HG02678 (cell line): ENCODE measurements at regions not wholly inside any gene's neighbourhood (a gene's known extent, or its start where the extent isn't known, plus 50 kb on each side); places are given as distances from the start of the nearest gene placed in this dataset.
"Not testable (repeated sequence)": the region's sequence is repeated elsewhere in the genome, so short reads cannot be mapped to it uniquely, and the experiment has no call there.

Experiments used
- ATAC-seq: cut with Tn5 transposase; IDR thresholded peaks from one replicate; pipeline ENCODE4 v1.9.1; 2021; ENCODE audit warnings: mild to moderate bottlenecking, moderate library complexity; ENCODE audit not compliant: unreplicated experiment

DNA sequence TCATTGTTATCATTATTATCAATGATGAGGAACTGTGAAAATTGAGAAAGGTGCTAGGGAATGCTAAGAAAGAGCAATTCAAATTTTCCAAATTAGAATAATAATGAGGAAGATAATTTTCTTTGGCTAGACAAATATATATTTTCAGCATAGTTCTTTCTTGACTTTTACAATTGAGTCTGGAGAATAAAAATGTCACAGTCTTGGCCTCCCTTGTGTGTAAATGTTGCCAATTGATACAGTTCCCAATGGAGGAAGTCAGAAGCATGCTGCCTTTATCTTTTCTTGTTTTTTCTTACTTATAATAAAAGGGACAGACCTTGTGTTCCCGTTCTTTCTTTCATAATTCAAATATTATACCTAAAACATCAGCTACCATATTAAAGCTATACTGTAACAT is 774.4 kb downstream of the SI start:
- no peak for ATAC-seq

DNA sequence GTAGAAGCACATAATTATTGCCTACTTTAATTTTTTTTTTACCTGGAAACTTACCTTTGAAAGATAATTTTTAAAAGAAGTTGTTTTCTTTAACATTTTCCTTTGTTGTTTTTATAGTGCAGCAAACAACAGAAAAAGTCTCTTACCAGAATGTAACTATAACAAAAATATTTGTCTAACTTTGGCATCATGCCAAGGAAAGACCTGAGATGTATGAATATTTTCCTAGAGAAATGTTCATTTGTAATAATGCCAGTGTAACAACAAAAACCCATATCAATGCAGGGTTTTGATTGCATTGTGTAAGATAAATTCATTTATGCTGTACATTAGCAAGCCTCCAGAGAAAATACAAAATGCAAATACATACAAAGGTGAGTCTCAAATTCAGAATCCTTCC is 775.7 kb downstream of the SI start:
- ATAC-seq: no peak

DNA sequence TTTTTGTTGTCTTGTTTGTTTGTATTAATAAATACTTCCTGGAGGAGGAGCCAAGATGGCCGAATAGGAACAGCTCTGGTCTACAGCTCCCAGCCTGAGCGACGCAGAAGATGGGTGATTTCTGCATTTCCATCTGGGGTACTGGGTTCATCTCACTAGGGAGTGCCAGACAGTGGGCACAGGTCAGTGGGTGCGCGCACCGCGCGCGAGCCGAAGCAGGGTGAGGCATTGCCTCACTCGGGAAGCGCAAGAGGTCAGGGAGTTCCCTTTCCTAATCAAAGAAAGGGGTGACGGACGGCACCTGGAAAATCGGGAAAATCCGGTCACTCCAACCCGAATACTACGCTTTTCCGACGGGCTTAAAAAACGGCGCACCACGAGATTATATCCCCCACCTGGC is 786.8 kb downstream of the SI start:
- ATAC-seq: not testable (repeated sequence)

DNA sequence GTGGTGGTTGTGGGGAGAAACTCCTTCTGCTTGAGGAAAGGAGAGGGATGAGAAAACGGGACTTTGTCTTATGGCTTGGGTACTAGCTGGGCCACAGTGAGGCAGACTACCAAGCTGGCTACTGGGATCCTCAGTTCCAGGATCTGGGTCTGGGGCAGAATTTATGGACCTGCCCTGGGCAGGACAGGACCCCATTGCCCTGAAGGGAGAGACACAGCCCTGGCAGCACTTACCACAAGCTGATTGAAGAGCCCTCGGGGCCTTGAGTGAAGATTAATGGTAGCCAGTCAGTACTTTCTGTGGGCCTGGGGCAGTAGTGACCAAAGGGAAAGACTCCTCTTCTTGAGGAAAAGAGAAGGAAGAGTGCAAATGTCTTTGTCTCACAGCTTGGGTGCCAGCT is 799.7 kb downstream of the SI start:
- ATAC-seq: no peak

DNA sequence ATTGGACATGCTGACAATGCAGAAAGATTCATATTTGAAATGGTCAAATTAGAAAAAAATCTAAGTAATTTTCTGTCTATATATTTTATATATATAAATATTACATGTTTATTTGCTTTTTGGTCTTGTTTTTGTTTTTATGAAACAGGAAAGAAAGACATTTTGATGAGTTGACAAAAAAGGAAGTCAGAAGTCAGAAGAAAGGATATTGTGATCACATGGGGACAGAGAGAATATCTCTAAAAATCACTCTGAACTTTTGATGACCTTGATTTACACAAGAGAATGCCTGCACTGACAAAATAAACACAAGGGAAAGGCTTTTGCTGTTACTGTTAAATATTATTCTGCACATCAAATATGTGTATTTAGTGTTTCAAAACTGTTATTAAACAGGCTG is 811.2 kb downstream of the SI start:
- no peak for ATAC-seq

DNA sequence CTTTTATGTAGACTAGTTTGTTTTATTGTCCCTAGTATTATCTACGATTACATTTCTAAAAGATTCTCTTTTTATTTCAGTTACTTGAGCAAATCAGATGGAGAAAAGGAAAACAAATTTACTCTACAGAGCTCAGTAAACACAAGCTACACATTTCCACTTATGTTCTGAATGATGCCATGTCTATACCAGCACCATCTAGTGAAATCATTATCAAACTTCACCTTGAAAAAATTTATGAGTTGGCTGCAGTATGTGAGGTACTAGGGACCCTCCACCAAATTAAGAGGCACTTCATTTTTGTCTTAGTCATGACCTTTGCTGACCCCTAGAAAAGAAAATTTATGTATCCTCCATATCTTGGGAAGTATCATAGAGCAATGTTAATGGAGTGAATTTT is 827.4 kb downstream of the SI start:
- ATAC-seq: no peak

DNA sequence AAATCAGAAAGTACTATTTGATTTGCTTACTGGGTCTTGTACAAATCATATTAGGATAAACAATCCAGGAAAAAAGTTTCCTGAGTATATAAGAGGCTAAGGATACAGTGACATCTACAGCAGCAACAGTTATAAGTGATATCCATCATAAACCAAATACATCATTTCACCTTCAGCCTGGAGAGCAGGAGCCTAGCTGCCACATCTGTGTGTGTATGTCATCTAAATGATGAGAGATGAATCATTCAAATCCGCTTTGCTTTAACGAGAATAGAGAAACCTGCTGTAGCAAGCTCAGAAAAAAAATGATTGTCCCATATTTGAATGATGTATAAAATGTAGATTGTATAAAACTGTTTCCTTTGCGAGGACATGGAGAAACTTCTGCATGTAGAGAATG is 841.4 kb downstream of the SI start:
- no peak for ATAC-seq

DNA sequence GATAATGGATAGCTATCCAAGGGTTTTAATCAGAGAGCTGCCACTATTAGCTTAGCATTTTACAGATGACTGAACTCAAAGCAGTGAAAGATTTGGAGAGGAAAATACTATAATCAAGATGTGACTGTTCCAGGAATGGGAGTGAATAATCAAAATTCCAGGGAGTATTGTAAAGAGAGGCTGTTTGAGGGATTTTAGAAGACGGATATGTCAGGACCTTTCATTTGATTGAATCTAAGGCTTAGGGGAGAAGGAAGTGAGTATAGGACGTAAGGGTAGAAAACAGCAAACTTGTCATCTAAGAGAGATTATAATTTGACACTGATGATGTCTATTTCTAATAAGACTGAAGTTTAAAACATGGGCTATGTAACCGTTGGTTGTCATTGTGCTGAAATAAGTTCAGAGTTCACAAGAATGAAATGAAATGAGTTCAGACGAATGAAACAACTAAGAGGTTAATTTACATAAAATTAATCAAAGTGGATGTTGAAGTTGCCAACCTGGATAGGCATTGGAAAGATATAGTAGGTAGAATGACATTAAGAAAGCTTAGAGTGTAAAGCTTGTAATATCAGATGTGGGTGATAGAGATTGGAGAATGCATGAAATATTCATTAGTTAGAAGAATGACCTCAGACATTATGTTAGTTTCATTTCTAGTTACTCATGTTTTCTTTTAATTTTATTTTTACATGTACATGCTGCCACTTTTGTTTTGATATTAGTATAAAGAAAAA is 842.8 kb downstream of the SI start:
- no peak for ATAC-seq

DNA sequence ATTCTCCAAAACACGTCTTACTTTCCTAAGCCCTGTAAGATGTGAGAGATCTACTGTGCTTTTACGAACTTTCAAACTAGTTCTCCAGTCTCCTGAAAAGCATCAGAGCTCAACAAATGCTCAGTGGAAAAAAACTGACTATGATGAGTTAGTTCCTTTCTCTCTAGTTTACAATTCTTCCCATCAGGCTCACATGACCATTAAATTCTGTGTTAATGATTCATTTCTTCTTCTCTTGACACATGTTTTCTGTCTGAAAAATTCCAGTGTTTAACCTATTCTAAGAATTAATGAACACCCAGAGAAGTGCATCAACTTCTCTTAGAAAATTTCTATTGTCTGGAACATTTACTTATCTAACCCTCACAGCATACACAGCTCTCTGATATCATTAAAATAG is 844.3 kb downstream of the SI start:
- no peak for ATAC-seq

DNA sequence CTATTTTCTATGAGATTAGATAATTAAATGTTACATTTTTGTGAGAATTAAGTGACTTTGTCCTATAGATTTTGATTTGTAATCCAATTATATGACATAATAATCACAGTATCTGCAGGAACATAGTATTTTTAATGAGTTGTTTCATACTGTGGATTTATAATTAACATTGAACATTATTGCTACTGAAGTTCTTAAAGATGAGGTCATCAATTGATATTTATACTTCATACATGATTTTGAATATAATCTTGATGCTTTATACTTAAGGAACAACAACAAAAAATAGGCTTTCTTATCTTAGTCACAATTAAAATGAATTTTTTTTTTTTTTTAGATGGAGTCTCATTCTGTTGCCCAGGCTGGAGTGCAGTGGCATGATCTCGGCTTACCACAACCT is 846.6 kb downstream of the SI start:
- no peak for ATAC-seq

DNA sequence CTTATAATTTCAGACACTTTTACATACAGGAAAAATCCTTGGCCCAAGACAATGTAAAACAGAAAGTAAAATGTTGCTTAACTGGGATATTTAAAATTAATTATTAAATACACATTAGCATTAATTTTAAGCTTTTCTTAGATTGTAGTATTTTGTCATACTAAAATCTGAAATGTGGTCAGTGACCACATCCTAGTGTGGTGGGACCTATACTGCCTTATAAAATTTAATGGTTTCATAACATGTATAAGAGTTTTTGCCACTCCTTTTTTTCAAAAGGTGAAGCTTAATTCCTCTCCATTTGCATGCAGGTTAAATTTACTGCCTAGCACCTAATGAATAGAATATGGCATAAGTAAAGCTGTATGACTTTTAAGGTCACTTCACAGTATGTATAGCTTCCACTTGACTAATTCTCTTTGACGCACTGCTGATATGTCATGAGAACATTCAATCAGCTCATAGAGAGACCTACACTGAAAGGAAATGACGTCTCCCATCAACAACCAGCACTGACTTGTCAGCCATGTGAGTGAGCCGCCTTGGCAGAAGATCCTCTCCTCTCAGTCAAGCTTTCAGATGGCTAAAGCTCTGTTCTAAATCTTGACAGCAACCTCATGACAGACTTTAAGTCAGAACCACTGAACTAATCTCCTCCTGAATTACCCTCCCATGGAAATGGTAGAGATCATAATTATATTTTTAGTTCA is 847.8 kb downstream of the SI start:
- peak; percentile 44 for ATAC-seq

DNA sequence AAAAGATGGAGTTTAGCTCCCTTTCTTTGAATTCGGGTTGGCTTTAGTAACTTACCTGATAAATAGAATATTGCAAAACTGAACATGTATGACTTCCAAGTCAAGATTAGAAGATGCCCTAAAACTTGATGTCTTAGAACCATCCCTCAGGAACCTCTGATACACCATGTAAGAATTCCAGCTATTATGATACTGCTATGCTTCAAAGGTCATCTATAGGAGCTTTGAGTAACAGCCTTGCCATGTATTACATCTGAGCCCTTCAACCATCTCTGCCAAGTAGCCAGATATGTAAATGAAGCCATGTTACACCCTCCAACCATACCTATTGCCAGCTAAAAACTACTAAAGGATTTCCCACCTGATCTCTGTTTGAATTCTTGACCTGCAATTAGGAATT is 854.2 kb downstream of the SI start:
- ATAC-seq: no peak

DNA sequence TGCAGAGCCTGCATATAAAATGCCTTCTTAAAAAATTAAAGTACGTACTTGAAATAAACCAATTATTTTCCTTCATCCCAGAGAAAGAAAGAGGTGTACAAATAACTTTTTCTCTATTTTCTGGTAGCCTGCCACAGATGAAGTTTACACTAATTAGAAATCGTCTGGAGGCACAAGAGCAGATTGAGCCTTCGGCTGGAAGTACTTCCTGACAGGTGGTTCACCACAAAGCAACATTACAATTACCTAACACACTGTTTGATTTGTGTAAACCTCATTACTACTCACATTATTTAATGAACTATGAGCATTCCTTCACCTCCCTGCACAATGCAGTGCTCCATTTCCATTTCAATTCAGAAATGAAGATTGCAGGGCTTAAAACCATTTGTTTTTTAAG is 856.1 kb downstream of the SI start:
- ATAC-seq: no peak

DNA sequence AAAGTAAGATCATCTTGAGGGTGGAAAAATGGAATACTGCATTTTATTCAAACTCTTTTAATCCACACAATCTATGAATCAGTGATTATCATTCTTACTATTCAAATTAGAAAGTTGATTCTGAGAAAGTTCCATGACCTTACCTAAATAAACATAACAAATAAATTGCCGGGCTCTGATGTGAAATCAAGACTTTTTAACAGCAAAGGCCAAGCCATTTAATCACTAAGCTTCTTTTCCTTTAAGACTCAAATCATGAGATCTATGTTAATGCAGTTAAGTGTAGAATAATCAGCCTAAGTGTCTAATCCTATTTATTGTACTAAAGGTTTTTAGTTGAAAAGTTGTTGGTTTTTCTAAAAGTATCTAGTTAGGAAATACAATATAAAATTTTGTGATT is 857.0 kb downstream of the SI start:
- ATAC-seq: no peak

DNA sequence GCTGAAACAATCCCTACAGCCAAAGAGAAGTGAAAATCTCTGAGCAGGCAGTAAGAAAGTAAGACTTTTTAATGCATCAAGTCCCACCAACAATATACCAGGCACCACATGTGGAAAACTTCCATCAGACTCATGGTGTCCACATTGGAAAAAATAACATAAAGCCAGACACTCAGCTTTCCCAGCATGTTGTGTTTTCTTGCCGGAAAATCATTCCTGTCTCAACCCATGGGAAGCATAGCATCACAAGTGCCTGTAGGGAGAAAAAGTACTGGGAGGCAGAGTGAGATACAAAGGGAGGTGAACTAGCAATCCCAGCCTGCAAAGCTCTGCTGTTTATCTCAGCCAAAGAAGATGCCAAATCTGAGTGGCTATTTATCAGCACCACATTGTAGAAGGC is 868.9 kb downstream of the SI start:
- ATAC-seq: no peak

DNA sequence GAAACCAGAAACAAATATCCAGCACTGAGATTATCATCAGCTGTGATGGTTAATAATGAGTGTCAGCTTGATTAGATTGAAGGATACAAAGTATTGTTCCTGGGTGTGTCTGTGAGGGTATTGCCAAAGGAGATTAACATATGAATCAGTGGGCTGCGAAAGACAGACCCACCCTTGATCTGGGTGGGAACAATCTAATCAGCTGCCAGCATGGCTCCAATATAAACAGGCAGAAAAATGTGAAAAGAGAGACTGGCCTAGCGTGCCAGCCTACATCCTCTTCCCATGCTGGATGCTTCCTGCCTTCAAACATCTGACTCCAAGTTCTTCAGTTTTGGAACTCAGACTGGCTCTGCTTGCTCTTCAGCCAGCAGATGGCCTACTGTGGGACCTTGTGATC is 869.5 kb downstream of the SI start:
- no peak for ATAC-seq

DNA sequence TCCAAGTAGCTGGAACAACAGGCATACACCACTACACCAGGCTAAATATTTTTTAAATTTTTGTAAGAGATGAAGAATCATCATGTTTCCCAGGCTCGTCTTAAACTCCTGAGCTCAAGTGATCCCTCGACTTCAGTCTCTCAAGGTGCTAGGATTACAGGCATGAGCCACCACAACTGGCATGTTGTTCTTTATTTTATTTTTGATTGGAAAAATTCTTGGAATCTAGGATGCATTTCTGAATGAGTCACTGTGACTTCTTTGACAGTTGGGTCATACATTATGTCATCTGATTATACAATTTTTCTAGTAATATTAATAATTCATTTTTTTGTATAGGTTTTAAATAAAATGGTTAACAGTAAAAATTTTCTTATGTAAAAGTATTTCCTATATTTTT is 870.2 kb downstream of the SI start:
- ATAC-seq: no peak

DNA sequence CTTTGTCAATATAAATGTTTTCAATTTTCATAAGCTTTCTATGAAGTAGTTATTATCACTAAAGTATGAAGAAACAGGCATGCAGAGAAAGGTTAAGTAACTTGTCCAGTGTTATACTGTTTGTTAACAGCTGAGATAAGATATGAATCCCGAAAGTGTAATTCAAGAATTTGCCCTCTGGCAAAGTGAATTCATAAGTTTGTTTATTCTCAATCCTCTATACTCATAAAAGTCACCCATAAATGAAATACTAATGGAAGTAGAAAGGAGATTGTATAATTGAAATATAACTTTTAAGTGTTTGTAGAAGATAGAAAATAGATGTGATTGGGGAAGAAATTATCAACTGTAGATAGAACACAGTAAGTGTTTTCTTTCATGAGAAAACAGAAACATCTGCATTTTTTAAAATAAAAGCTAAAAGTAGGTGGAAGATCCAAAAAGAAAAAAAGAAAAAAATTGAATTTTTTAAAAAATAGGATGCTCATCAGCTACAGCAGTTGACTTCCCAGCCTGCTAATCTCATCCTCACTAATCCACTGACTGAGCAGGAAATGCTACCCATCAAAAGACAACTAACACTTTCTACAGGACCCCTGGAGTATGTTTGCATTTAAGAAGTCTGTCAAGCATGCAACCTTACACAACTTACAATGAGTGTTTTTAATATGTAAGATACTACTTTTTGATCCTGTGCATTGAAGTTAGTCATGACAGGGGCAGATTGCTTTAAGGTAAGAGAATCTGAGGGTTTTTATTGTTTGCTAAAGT is 878.1 kb downstream of the SI start:
- ATAC-seq: no peak

DNA sequence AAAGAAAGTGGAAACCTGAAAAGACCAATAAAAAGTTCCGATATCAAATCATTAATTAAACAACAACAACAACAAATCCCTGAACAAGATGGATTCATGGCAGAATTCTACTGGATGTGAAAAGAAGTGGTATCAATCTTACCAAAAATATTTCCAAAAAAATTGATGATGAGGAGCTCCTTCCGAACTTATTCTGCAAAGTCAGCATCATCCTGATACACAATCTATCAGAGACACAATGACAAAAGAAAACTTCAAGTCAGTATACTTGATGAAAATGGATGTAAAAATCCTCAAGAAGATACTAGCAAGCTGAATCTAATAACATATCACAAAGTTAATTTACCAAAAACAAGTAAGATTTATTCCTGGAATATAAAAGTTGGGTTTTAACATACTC is 881.8 kb downstream of the SI start:
- no peak for ATAC-seq

DNA sequence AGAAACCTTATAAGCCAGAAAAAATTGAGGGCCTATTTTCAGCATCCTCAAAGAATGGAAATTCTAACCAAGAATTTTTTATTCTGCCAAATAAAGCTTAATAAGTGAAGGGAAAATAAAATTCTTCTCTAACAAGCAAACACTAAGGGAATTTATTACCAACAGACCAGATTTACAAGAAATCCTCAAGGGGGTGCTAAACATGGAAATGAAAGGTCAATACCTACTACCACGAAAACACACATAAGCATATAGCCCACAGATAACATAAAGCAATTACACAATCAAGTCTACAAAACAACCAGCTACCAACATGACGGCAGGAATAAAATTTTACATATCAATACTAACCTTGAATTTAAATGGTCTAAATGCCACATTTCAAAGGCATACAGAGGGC is 883.5 kb downstream of the SI start:
- ATAC-seq: no peak

DNA sequence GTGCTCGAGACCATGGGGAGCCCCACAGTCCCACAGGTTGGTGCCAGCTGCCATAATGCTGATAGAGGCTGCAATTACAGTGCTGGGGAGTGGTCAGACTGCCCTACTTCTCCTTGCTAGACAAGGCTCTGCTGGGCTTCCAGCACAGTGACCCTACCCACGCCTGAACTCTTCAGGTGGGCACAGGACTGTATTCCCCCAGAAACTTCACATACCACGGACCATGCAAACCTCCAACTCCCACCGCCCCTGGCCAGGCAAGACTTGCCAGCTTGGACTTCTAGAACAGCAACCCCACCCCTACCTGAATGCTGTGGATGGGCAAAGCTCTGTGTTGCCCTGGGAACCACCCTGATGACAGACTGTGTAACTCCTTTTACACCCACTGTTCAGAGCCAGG is 885.3 kb downstream of the SI start:
- no peak for ATAC-seq

DNA sequence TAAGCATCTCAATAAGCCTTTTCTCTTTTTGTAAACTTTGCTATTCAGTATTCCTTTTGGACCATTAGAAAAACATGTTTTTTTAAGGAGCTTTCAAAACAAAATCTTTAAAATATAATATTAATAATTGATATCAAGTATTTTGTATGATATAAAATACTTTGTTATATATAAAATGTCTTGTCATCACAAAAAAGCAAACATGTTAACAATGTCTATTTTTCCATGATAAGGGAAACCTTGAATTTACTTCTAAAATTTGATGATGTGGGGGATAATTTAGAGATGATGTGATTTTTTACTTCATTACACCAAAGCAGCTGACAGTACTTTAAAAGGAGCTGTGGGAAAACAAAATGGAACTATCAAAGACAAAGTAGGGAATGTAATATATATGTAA is 887.7 kb downstream of the SI start:
- no peak for ATAC-seq
